CD14-positive monocyte (primary cell): ENCODE measurements at regions not wholly inside any gene's neighbourhood (a gene's known extent, or its start where the extent isn't known, plus 50 kb on each side); places are given as distances from the start of the nearest gene placed in this dataset.

Experiments
- DNase-seq, 3 donors: peaks; one replicate each; pipeline ENCODE4 v3.0.0-alpha.2; 2011 to 2022
- H2AFZ ChIP-seq: 2 replicates; pipeline ENCODE4 v1.6.0; 2012; ENCODE audit warnings: mild to moderate bottlenecking, low read depth, low read length, inconsistent platforms; ENCODE audit not compliant: insufficient read depth, poor library complexity, severe bottlenecking
- H3K27ac ChIP-seq, 2 donors: 1 replicate in 1 of 2; 2 replicates in 1 of 2; pipeline ENCODE4 v1.5.1; 2012 to 2013; ENCODE audit warnings: low read length in 2 of 2, control low read depth in 1 of 2, inconsistent platforms in 1 of 2, low read depth in 1 of 2, mild to moderate bottlenecking in 1 of 2
- H3K27me3 ChIP-seq, 2 donors: one replicate each; pipeline versions ENCODE4 v1.6.0 to v1.6.1; 2011 to 2013; ENCODE audit warnings: low read length in 2 of 2; ENCODE audit not compliant: control insufficient read depth in 2 of 2, insufficient read depth in 2 of 2
- H3K36me3 ChIP-seq, 2 donors: replicated peaks in 1 of 2; 1 replicate in 1 of 2; 2 replicates in 1 of 2; pipeline versions ENCODE4 v1.5.1 to v1.6.1; 2012 to 2013; ENCODE audit warnings: low read length in 2 of 2, control low read depth in 1 of 2, inconsistent platforms in 1 of 2, mild to moderate bottlenecking in 1 of 2; ENCODE audit not compliant: insufficient read depth in 2 of 2, control insufficient read depth in 1 of 2
- H3K4me1 ChIP-seq, 2 donors: 1 replicate in 1 of 2; 2 replicates in 1 of 2; pipeline versions ENCODE4 v1.5.1 to v1.6.1; 2012 to 2013; ENCODE audit warnings: low read length in 2 of 2, control low read depth in 1 of 2, inconsistent platforms in 1 of 2, mild to moderate bottlenecking in 1 of 2, moderate library complexity in 1 of 2; ENCODE audit not compliant: insufficient read depth in 2 of 2, control insufficient read depth in 1 of 2
- H3K4me2 ChIP-seq: replicated peaks from 2 replicates; pipeline ENCODE3; 2012; ENCODE audit warnings: low read length, moderate library complexity, mild to moderate bottlenecking; ENCODE audit not compliant: poor library complexity, severe bottlenecking; ENCODE audit errors: extremely low read depth
- H3K4me3 ChIP-seq, 3 experiments: fragments of 200-600 bp in 1 of 3; sonication (generic) in 1 of 3; replicated peaks in 1 of 3; 1 replicate in 2 of 3; 2 replicates in 1 of 3; pipeline ENCODE4 v1.5.1; 2011 to 2013; ENCODE audit warnings: low read length in 3 of 3, mild to moderate bottlenecking in 3 of 3, control low read depth in 2 of 3, low read depth in 2 of 3, inconsistent platforms in 1 of 3, moderate library complexity in 1 of 3
- H3K79me2 ChIP-seq: 2 replicates; pipeline ENCODE4 v1.6.0; 2012; ENCODE audit warnings: mild to moderate bottlenecking, control low read depth, inconsistent platforms, low read length, moderate library complexity; ENCODE audit not compliant: insufficient read depth
- H3K9ac ChIP-seq: 2 replicates; pipeline ENCODE4 v1.6.0; 2017; ENCODE audit warnings: low read length, mild to moderate bottlenecking; ENCODE audit not compliant: insufficient read depth, poor library complexity, severe bottlenecking
- H3K9me3 ChIP-seq, 2 donors: replicated peaks in 1 of 2; 1 replicate in 1 of 2; 2 replicates in 1 of 2; pipeline versions ENCODE4 v1.5.1 to v1.6.1; 2012 to 2013; ENCODE audit warnings: low read length in 2 of 2, control low read depth in 1 of 2; ENCODE audit not compliant: control insufficient read depth in 1 of 2, insufficient read depth in 1 of 2
- H4K20me1 ChIP-seq: 2 replicates; pipeline ENCODE4 v1.6.0; 2012; ENCODE audit warnings: mild to moderate bottlenecking, low read length, control low read depth, moderate library complexity; ENCODE audit not compliant: insufficient read depth
- H3K27ac Mint-ChIP-seq, 7 donors: one replicate each; pipeline ENCODE4 v1.8.0; 2020; ENCODE audit warnings: mild to moderate bottlenecking in 7 of 7, mixed read lengths in 7 of 7, moderate library complexity in 6 of 7, inconsistent platforms in 2 of 7
- H3K27me3 Mint-ChIP-seq, 3 donors: one replicate each; pipeline ENCODE4 v1.8.0; 2021 to 2022; ENCODE audit warnings: low read depth in 3 of 3, mild to moderate bottlenecking in 3 of 3, mixed read lengths in 3 of 3, moderate library complexity in 3 of 3, inconsistent platforms in 1 of 3
- H3K36me3 Mint-ChIP-seq, 2 donors: one replicate each; pipeline ENCODE4 v1.8.0; 2020; ENCODE audit warnings: mixed read lengths in 2 of 2, inconsistent platforms in 1 of 2, mild to moderate bottlenecking in 1 of 2
- H3K4me1 Mint-ChIP-seq: one replicate; pipeline ENCODE4 v1.8.0; 2020; ENCODE audit warnings: mild to moderate bottlenecking, mixed read lengths
- H3K4me3 Mint-ChIP-seq, 2 donors: one replicate each; pipeline ENCODE4 v1.8.0; 2020; ENCODE audit warnings: mild to moderate bottlenecking in 2 of 2, mixed read lengths in 2 of 2, moderate library complexity in 1 of 2
- H3K9me3 Mint-ChIP-seq, 7 donors: one replicate each; pipeline ENCODE4 v1.8.0; 2020 to 2022; ENCODE audit warnings: mixed read lengths in 7 of 7, mild to moderate bottlenecking in 6 of 7, moderate library complexity in 6 of 7, inconsistent platforms in 2 of 7
- WGBS: methylation state at CpG from one replicate; pipeline ENCODE4 v1.1.5; 2013; ENCODE audit warnings: missing lambda C conversion rate; ENCODE audit not compliant: insufficient coverage; 5-methylcytosine and 5-hydroxymethylcytosine counted together
- intact Hi-C, 2 donors: fragments of 100-400 bp; cut with micrococcal nuclease; formaldehyde crosslinking; loops; one replicate each; pipeline versions ENCODE4 v1.15.0 to v1.15.1; 2023
- TF ChIP-seq, protein P1 (sequence below): fragments of 200-600 bp; IDR thresholded peaks from one replicate; pipeline ENCODE4 v1.8.0; 2022; ENCODE audit warnings: antibody characterized with exemption, mild to moderate bottlenecking

GRCh38 chr3:35502699-35503098, 136.6 kb upstream of the ARPP21 start:
- Histone ChIP-seq H3K4me3 (no peak overlapping the region), H3K79me2 (no peaks in the 10 kb centered on the region), H3K9me3 (peaks cover 9 to 11% of the 10 kb centered on the region in 2 donors), H4K20me1 (no peaks in the 10 kb centered on the region), H2AFZ (no peak overlapping the region), H3K4me1 (no peaks in the 10 kb centered on the region), H3K27ac (no peak overlapping the region), H3K27me3 (no peaks in the 10 kb centered on the region), H3K4me2 (no peak overlapping the region), H3K36me3 (no peaks in the 10 kb centered on the region), H3K9ac (no peak overlapping the region)
- TF ChIP-seq, protein P1, sequence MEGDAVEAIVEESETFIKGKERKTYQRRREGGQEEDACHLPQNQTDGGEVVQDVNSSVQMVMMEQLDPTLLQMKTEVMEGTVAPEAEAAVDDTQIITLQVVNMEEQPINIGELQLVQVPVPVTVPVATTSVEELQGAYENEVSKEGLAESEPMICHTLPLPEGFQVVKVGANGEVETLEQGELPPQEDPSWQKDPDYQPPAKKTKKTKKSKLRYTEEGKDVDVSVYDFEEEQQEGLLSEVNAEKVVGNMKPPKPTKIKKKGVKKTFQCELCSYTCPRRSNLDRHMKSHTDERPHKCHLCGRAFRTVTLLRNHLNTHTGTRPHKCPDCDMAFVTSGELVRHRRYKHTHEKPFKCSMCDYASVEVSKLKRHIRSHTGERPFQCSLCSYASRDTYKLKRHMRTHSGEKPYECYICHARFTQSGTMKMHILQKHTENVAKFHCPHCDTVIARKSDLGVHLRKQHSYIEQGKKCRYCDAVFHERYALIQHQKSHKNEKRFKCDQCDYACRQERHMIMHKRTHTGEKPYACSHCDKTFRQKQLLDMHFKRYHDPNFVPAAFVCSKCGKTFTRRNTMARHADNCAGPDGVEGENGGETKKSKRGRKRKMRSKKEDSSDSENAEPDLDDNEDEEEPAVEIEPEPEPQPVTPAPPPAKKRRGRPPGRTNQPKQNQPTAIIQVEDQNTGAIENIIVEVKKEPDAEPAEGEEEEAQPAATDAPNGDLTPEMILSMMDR: no peak
- Mint-ChIP-seq H3K9me3 (peaks cover 4 to 12% (median 5%) of the 10 kb centered on the region in 7 donors), H3K27me3 (peaks cover 0 to 2% (median 2%) of the 10 kb centered on the region in 3 donors), H3K36me3 (no peaks in the 10 kb centered on the region), H3K27ac (no peak overlapping the region), H3K4me3 (no peak overlapping the region), H3K4me1 (no peaks in the 10 kb centered on the region)
- DNase-seq: no peak
- intact Hi-C loops: no loop called here

GRCh38 chr3:35505181-35505580, 134.1 kb upstream of the ARPP21 start:
- Mint-ChIP-seq H3K36me3 (no peaks in the 10 kb centered on the region), H3K27me3 (peaks cover 0 to 2% (median 0%) of the 10 kb centered on the region in 3 donors), H3K9me3 (peaks cover 2 to 12% (median 8%) of the 10 kb centered on the region in 7 donors), H3K4me1 (no peaks in the 10 kb centered on the region), H3K4me3 (no peak overlapping the region), H3K27ac (no peak overlapping the region)
- peaks cover 9 to 11% of the 10 kb centered on the region in 2 donors for H3K9me3 ChIP-seq
- no peak overlapping the region for H2AFZ ChIP-seq
- DNase-seq: no peak
- intact Hi-C loops: no loop called here
- H3K4me1 ChIP-seq: no peaks in the 10 kb centered on the region
- no peak overlapping the region for H3K27ac ChIP-seq
- H3K9ac ChIP-seq: no peak overlapping the region
- no peaks in the 10 kb centered on the region for H4K20me1 ChIP-seq
- no peaks in the 10 kb centered on the region for H3K36me3 ChIP-seq
- no peak overlapping the region for H3K4me2 ChIP-seq
- WGBS: 67% methylated on average over 7 of the region's 7 CpGs
- TF ChIP-seq, protein P1: no peak
- no peaks in the 10 kb centered on the region for H3K79me2 ChIP-seq
- H3K4me3 ChIP-seq: no peak overlapping the region
- no peaks in the 10 kb centered on the region for H3K27me3 ChIP-seq
